ENCODE measurements at regions not wholly inside any gene's neighbourhood (a gene's known extent, or its start where the extent isn't known, plus 50 kb on each side); places are given as distances from the start of the nearest gene placed in this dataset.

DNA sequence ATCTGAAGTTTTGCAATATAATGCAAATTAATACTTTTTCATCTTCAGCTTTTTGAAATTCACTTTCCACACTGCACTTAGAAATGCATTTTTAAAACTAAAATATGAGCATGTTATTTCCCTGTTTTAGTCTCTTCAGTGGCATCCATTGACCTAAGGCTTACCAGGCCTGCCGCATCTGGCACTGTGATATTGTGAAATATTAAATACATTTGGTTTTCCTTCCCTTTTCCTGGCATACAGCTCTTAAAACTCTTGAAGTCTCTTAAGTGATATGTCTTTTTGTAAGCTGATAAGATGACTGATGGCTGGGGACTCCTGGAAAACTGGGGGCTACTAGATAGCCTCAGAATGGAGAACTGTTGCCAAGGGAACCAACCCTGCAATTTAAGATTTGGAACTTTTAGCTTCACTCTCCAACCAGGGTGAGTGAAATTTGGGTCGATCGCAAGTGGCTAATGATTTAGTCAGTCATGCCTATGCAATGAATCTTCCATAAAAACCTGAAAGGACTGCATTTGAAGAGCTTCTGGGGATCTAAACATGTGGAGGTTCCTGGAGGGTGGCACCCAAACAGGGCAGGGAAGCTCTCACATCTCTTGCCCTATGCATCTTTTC is 75.5 kb upstream of the PDC start:
- ChIA-PET POLR2A (no interaction called here), CTCF (no interaction called here)
- Histone ChIP-seq H3K9me3 (ENCODE audit: control insufficient read depth, insufficient read depth, low read length) (peaks cover 7% of the 10 kb centered on the region), H3K4me3 (ENCODE audit: low read depth, low read length) (no peak overlapping the region), H3K27ac (ENCODE audit: low read depth, low read length) (no peak overlapping the region), H3K27me3 (ENCODE audit: control insufficient read depth, insufficient read depth, low read length) (no peaks in the 10 kb centered on the region)
- no peak for DNase-seq (ENCODE audit: low read depth, low spot score)
- TF ChIP-seq, protein P1, sequence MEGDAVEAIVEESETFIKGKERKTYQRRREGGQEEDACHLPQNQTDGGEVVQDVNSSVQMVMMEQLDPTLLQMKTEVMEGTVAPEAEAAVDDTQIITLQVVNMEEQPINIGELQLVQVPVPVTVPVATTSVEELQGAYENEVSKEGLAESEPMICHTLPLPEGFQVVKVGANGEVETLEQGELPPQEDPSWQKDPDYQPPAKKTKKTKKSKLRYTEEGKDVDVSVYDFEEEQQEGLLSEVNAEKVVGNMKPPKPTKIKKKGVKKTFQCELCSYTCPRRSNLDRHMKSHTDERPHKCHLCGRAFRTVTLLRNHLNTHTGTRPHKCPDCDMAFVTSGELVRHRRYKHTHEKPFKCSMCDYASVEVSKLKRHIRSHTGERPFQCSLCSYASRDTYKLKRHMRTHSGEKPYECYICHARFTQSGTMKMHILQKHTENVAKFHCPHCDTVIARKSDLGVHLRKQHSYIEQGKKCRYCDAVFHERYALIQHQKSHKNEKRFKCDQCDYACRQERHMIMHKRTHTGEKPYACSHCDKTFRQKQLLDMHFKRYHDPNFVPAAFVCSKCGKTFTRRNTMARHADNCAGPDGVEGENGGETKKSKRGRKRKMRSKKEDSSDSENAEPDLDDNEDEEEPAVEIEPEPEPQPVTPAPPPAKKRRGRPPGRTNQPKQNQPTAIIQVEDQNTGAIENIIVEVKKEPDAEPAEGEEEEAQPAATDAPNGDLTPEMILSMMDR (IDR thresholded peaks at IDR 0.05; ENCODE audit: low read depth, low read length), result no peak

DNA sequence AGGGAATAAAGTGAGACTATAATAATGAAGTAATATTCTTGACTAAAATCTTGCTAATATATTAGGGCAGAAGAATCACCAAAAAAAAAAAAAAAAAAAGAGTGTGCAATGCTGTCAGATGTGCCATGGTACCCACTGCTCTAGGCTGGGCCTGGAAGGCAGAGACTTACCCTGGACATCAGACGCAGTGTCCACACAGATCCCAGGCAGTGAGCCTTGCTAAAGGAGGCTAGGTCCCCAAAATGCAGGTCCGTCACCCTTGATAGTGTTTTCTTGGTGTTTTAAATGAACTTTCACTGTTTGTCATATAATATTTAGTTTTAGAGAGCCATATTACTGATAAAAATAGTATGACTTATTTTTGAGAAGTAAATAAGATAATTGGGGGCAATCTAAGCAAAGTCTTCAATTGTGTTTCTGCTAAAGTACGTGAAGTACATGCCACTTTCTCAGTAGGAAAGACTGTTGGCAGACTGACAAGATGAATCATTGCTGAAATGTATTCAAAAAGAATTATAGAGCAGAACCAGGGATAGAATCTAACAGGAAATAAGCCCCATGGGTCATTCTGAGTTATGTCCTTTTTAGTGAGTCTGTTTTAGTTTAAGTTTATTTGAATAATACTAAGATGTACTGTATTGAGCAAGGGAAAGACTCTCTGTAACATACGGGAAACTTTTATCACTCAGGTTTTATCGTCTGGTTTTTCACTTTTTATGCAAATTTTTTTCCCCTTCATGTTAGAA is 74.6 kb upstream of the PDC start:
- H3K27me3 ChIP-seq (ENCODE audit: control insufficient read depth, insufficient read depth, low read length), result no peaks in the 10 kb centered on the region
- ChIA-PET POLR2A (no interaction called here), CTCF (interaction anchor here (0.7 kb wide), 1 partner anchor 55 kb away, joined by 7 read pairs; no protein-coding TSS in a partner anchor)
- peak; percentile 73 for DNase-seq (ENCODE audit: low read depth, low spot score)
- TF ChIP-seq, protein P1 (IDR thresholded peaks at IDR 0.05; ENCODE audit: low read depth, low read length), result no peak
- H3K9me3 ChIP-seq (ENCODE audit: control insufficient read depth, insufficient read depth, low read length), result peaks cover 3% of the 10 kb centered on the region; the same call in 1 of the 2 replicates
- H3K27ac ChIP-seq (ENCODE audit: low read depth, low read length), result no peak overlapping the region
- H3K4me3 ChIP-seq (ENCODE audit: low read depth, low read length), result no peak overlapping the region

DNA sequence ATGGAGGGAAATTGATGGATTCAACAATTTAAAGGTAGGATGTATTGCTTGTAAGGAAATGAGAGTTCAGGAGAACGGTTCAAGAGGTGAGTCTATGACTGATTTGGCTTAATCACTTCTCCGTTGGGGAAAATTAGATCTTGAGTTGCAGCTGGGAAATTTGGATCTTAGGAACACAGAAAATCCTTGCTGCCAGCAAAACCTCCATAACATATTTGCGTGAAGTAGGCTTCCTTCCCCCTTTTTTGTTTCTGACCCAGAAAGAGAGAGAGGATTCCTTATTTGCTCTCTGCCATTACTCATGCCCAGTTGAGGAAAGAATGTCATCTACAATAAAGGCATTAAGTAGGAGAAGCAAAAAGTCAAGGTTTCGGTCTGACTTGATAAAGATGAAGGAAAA is 73.5 kb upstream of the PDC start:
- TF ChIP-seq, protein P1 (IDR thresholded peaks at IDR 0.05; ENCODE audit: low read depth, low read length), result no peak
- Histone ChIP-seq H3K4me3 (ENCODE audit: low read depth, low read length) (no peak overlapping the region), H3K9me3 (ENCODE audit: control insufficient read depth, insufficient read depth, low read length) (no peaks in the 10 kb centered on the region), H3K27me3 (ENCODE audit: control insufficient read depth, insufficient read depth, low read length) (no peaks in the 10 kb centered on the region), H3K27ac (ENCODE audit: low read depth, low read length) (no peak overlapping the region)
- ChIA-PET POLR2A (no interaction called here), CTCF (no interaction called here)
- no peak for DNase-seq (ENCODE audit: low read depth, low spot score)

DNA sequence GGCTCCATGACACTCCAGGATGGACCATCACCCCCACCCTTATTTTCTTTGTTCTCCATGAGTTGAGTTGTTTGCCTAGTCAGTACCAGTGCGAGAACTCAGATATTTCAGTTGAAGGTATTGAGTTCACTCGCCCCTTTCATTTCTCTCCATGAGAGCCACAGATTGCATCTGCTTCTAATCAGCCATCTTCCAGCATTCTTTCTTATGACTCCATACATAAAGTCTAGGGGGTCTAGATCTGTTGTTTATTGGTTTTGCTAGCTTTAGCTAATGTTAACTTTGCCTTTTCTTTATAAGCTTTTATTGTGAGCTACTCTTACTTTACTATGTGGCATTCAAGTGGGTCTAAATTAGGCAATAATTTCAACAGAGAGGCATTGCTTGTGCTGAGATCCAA is 71.6 kb upstream of the PDC start:
- TF ChIP-seq, protein P1 (IDR thresholded peaks at IDR 0.05; ENCODE audit: low read depth, low read length), result no peak
- H3K9me3 ChIP-seq (ENCODE audit: control insufficient read depth, insufficient read depth, low read length), result no peaks in the 10 kb centered on the region
- POLR2A ChIA-PET, result interaction anchor here (0.6 kb wide), 1 partner anchor 248 kb away, joined by 3 read pairs; no protein-coding TSS in a partner anchor
- H3K27ac ChIP-seq (ENCODE audit: low read depth, low read length), result no peak overlapping the region
- no peak for DNase-seq (ENCODE audit: low read depth, low spot score)
- H3K27me3 ChIP-seq (ENCODE audit: control insufficient read depth, insufficient read depth, low read length), result no peaks in the 10 kb centered on the region
- CTCF ChIA-PET, result interaction anchor here (0.6 kb wide), 1 partner anchor 462 kb away, joined by 3 read pairs; no protein-coding TSS in a partner anchor
- no peak overlapping the region for H3K4me3 ChIP-seq (ENCODE audit: low read depth, low read length)

DNA sequence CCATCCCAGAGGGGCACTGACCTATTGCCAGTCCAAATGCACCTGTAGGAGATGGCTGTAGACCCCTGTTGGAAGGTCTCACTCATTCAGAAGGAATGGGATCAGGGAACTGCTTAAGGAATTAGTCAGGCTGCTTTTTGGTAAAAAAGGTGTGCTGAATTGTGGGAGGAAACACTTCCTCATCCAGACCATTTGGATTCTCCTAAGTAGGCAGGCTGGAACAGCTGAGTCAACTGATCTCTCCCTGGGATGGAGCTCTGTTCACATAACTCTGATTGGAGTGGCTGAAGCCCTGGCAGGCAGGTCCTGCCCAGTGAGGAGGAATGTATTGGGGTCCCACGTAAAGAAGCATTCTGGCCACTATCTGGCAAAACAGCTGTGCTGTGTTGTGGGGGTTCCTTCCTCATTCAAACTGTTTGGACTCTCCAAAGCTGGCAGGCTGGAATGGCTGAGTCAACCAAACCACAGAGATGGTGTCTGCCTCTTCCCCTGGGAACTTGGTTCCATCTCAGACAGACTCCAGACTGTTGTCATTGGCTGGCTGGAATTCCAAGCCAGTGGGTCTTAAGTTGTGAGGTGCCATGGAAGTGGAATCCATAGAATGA is 70.7 kb upstream of the PDC start:
- Histone ChIP-seq H3K27me3 (ENCODE audit: control insufficient read depth, insufficient read depth, low read length) (no peaks in the 10 kb centered on the region), H3K27ac (ENCODE audit: low read depth, low read length) (no peak overlapping the region), H3K4me3 (ENCODE audit: low read depth, low read length) (no peak overlapping the region), H3K9me3 (ENCODE audit: control insufficient read depth, insufficient read depth, low read length) (no peaks in the 10 kb centered on the region)
- TF ChIP-seq, protein P1 (IDR thresholded peaks at IDR 0.05; ENCODE audit: low read depth, low read length), result no peak
- POLR2A ChIA-PET, result no interaction called here
- no peak for DNase-seq (ENCODE audit: low read depth, low spot score)
- CTCF ChIA-PET, result no interaction called here

All from AG04450 (cell line).